Liver (tissue), 8 donors: ENCODE measurements at regions not wholly inside any gene's neighbourhood (a gene's known extent, or its start where the extent isn't known, plus 50 kb on each side); places are given as distances from the start of the nearest gene placed in this dataset.

Experiments
- DNase-seq: peaks from one replicate; pipeline ENCODE4 v3.0.0-alpha.2; 2017; ENCODE audit warnings: low spot score
- H3K27ac ChIP-seq, 2 donors: one replicate each; pipeline ENCODE4 v1.7.0; 2013; ENCODE audit warnings: inconsistent platforms in 2 of 2, low read length in 2 of 2, control low read depth in 1 of 2, low read depth in 1 of 2, mild to moderate bottlenecking in 1 of 2
- H3K27me3 ChIP-seq, 4 donors: one replicate each; pipeline versions ENCODE4 v1.6.1 to v1.7.0; 2013; ENCODE audit warnings: low read length in 3 of 4, inconsistent platforms in 1 of 4, mild to moderate bottlenecking in 1 of 4, moderate library complexity in 1 of 4; ENCODE audit not compliant: control insufficient read depth in 4 of 4, insufficient read depth in 4 of 4
- H3K36me3 ChIP-seq, 4 donors: one replicate each; pipeline versions ENCODE4 v1.6.1 to v1.7.0; 2013; ENCODE audit warnings: low read length in 3 of 4, mild to moderate bottlenecking in 3 of 4, low read depth in 1 of 4, moderate library complexity in 1 of 4; ENCODE audit not compliant: control insufficient read depth in 4 of 4, insufficient read depth in 3 of 4
- H3K4me1 ChIP-seq, 4 donors: one replicate each; pipeline versions ENCODE4 v1.6.1 to v1.7.0; 2013; ENCODE audit warnings: low read length in 3 of 4, mild to moderate bottlenecking in 3 of 4, moderate library complexity in 1 of 4; ENCODE audit not compliant: control insufficient read depth in 4 of 4, insufficient read depth in 4 of 4
- H3K4me3 ChIP-seq, 3 donors: one replicate each; pipeline versions ENCODE4 v1.6.1 to v1.7.0; 2013; ENCODE audit warnings: low read length in 3 of 3, control low read depth in 1 of 3, low read depth in 1 of 3, mild to moderate bottlenecking in 1 of 3
- H3K9ac ChIP-seq, 2 donors: one replicate each; pipeline ENCODE4 v1.7.0; 2013; ENCODE audit warnings: low read length in 2 of 2, mild to moderate bottlenecking in 2 of 2, moderate library complexity in 2 of 2, control low read depth in 1 of 2, low read depth in 1 of 2
- H3K9me3 ChIP-seq, 4 donors: one replicate each; pipeline versions ENCODE4 v1.6.1 to v1.7.0; 2013; ENCODE audit warnings: low read length in 3 of 4; ENCODE audit not compliant: control insufficient read depth in 4 of 4
- ATF3 ChIP-seq: IDR thresholded peaks from 2 replicates; pipeline ENCODE4 v1.6.1; 2016; ENCODE audit warnings: antibody characterized with exemption
- EGR1 ChIP-seq, 2 donors: IDR thresholded peaks; 2 replicates each; pipeline ENCODE4 v1.6.1; 2016 to 2018; ENCODE audit warnings: antibody characterized with exemption in 2 of 2, low read depth in 2 of 2
- FOXA1 ChIP-seq: IDR thresholded peaks from 2 replicates; pipeline ENCODE4 v1.6.1; 2016; ENCODE audit warnings: antibody characterized with exemption
- FOXA2 ChIP-seq: IDR thresholded peaks from 2 replicates; pipeline ENCODE4 v1.6.1; 2016; ENCODE audit warnings: antibody characterized with exemption
- GABPA ChIP-seq, 2 donors: IDR thresholded peaks in 1 of 2; conservative IDR thresholded peaks in 1 of 2; 2 replicates each; pipeline ENCODE4 v1.6.1; 2016; ENCODE audit warnings: antibody characterized with exemption in 2 of 2, mild to moderate bottlenecking in 1 of 2, moderate library complexity in 1 of 2
- HNF4A ChIP-seq, 2 donors: conservative IDR thresholded peaks; 2 replicates each; pipeline ENCODE4 v1.6.1; 2016; ENCODE audit warnings: antibody characterized with exemption in 2 of 2, mild to moderate bottlenecking in 2 of 2
- HNF4G ChIP-seq: IDR thresholded peaks from 2 replicates; pipeline ENCODE4 v1.6.1; 2016; ENCODE audit warnings: antibody characterized with exemption
- JUND ChIP-seq, 2 donors: IDR thresholded peaks; 2 replicates each; pipeline ENCODE4 v1.6.1; 2016; ENCODE audit warnings: antibody characterized with exemption in 2 of 2
- MAX ChIP-seq: IDR thresholded peaks from 2 replicates; pipeline ENCODE4 v1.6.1; 2016; ENCODE audit warnings: antibody characterized with exemption
- NR2F2 ChIP-seq: IDR thresholded peaks from 2 replicates; pipeline ENCODE4 v1.6.1; 2016; ENCODE audit warnings: antibody characterized with exemption
- RAD21 ChIP-seq, 2 donors: IDR thresholded peaks; 2 replicates each; pipeline ENCODE4 v1.6.1; 2016; ENCODE audit warnings: antibody characterized with exemption in 2 of 2, mild to moderate bottlenecking in 2 of 2
- REST ChIP-seq: IDR thresholded peaks from 2 replicates; pipeline ENCODE4 v1.6.1; 2016; ENCODE audit warnings: antibody characterized with exemption, mild to moderate bottlenecking
- RXRA ChIP-seq, 2 donors: IDR thresholded peaks; 2 replicates each; pipeline ENCODE4 v1.6.1; 2017 to 2018; ENCODE audit warnings: antibody characterized with exemption in 2 of 2, mild to moderate bottlenecking in 1 of 2
- SP1 ChIP-seq: IDR thresholded peaks from 2 replicates; pipeline ENCODE4 v1.6.1; 2018; ENCODE audit warnings: antibody characterized with exemption, mild to moderate bottlenecking
- TAF1 ChIP-seq: conservative IDR thresholded peaks from 2 replicates; pipeline ENCODE4 v1.6.1; 2016; ENCODE audit warnings: antibody characterized with exemption, mild to moderate bottlenecking
- YY1 ChIP-seq: IDR thresholded peaks from 2 replicates; pipeline ENCODE4 v1.6.1; 2016; ENCODE audit warnings: antibody characterized with exemption, mild to moderate bottlenecking
- ZBTB33 ChIP-seq: IDR thresholded peaks from 2 replicates; pipeline ENCODE4 v1.6.1; 2016; ENCODE audit warnings: antibody characterized with exemption
- whole genome bisulfite sequencing: extraction: QIAGEN DNeasy Blood & Tissue Kit; methylation state at CpG from one replicate; pipeline ENCODE4 v1.1.7; 2013; 5-methylcytosine and 5-hydroxymethylcytosine counted together
- TF ChIP-seq, protein P1 (sequence below): fragments of 150-350 bp; IDR thresholded peaks from 2 replicates; pipeline ENCODE4 v1.5.1; 2017; ENCODE audit warnings: improper control_type of control experiment, low read depth, low read length; ENCODE audit not compliant: missing input control
- donor health status: healthy.
- donor health status: healthy.
- donor health status: healthy.
- donor health status: healthy.
- donor health status: healthy.

- Histone ChIP-seq H3K27me3 (no peaks in the 10 kb centered on the region), H3K4me3 (no peak overlapping the region), H3K9ac (no peak overlapping the region), H3K4me1 (no peaks in the 10 kb centered on the region), H3K36me3 (no peaks in the 10 kb centered on the region), H3K27ac (no peak overlapping the region), H3K9me3 (no peaks in the 10 kb centered on the region)
- DNase-seq: no peak
- TF ChIP-seq EGR1 (IDR thresholded peaks at IDR 0.05; ENCODE audit: low read depth in 2 of 2) (no peak), JUND (IDR thresholded peaks at IDR 0.05) (no peak), FOXA1 (no peak), HNF4G (no peak), MAX (no peak), ATF3 (no peak), RXRA (IDR thresholded peaks at IDR 0.05) (no peak), SP1 (no peak), HNF4A (conservative IDR thresholded peaks at IDR 0.05) (no peak)
- TF ChIP-seq, protein P1, sequence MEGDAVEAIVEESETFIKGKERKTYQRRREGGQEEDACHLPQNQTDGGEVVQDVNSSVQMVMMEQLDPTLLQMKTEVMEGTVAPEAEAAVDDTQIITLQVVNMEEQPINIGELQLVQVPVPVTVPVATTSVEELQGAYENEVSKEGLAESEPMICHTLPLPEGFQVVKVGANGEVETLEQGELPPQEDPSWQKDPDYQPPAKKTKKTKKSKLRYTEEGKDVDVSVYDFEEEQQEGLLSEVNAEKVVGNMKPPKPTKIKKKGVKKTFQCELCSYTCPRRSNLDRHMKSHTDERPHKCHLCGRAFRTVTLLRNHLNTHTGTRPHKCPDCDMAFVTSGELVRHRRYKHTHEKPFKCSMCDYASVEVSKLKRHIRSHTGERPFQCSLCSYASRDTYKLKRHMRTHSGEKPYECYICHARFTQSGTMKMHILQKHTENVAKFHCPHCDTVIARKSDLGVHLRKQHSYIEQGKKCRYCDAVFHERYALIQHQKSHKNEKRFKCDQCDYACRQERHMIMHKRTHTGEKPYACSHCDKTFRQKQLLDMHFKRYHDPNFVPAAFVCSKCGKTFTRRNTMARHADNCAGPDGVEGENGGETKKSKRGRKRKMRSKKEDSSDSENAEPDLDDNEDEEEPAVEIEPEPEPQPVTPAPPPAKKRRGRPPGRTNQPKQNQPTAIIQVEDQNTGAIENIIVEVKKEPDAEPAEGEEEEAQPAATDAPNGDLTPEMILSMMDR: no peak
- WGBS: 79% methylated on average over 11 of the region's 11 CpGs
Observed at GRCh38 chr3:163655021-163655420, 1423.3 kb downstream of the SI start.

- Histone ChIP-seq H3K4me1 (no peaks in the 10 kb centered on the region), H3K27ac (no peak overlapping the region), H3K27me3 (no peaks in the 10 kb centered on the region), H3K36me3 (no peaks in the 10 kb centered on the region), H3K9ac (no peak overlapping the region), H3K9me3 (no peaks in the 10 kb centered on the region), H3K4me3 (no peak overlapping the region)
- no peak for DNase-seq
- WGBS: 53% methylated on average over 3 of the region's 3 CpGs
- no peak for TF ChIP-seq HNF4G
- no peak for TF ChIP-seq HNF4A (conservative IDR thresholded peaks at IDR 0.05)
- TF ChIP-seq MAX: no peak
- TF ChIP-seq GABPA (IDR thresholded peaks at IDR 0.05 in 1 of 2, conservative IDR thresholded peaks at IDR 0.05 in 1 of 2): no peak
- no peak for TF ChIP-seq FOXA2
- TF ChIP-seq SP1: no peak
- TF ChIP-seq ZBTB33: no peak
- no peak for TF ChIP-seq EGR1 (IDR thresholded peaks at IDR 0.05; ENCODE audit: low read depth in 2 of 2)
- TF ChIP-seq YY1: no peak
- TF ChIP-seq, protein P1: no peak
- no peak for TF ChIP-seq NR2F2
- no peak for TF ChIP-seq RAD21 (IDR thresholded peaks at IDR 0.05)
- no peak for TF ChIP-seq ATF3
- TF ChIP-seq RXRA (IDR thresholded peaks at IDR 0.05): no peak
- no peak for TF ChIP-seq TAF1
- no peak for TF ChIP-seq FOXA1
- TF ChIP-seq JUND (IDR thresholded peaks at IDR 0.05): no peak
- TF ChIP-seq REST: no peak
Observed at GRCh38 chr3:163644172-163644571, 1434.1 kb downstream of the SI start.
